Ascending aorta (tissue), 2 donors: ENCODE measurements at regions not wholly inside any gene's neighbourhood (a gene's known extent, or its start where the extent isn't known, plus 50 kb on each side); places are given as distances from the start of the nearest gene placed in this dataset.

Experiments
- DNase-seq, 2 donors: peaks; one replicate each; pipeline ENCODE4 v3.0.0-alpha.2; 2019; ENCODE audit warnings: low spot score in 2 of 2
- H3K27ac ChIP-seq, 2 donors: fragments of 200-600 bp; sonication (generic); one replicate each; pipeline ENCODE4 v1.5.1; 2016 to 2017; ENCODE audit warnings: mild to moderate bottlenecking in 1 of 2
- H3K27me3 ChIP-seq: fragments of 200-600 bp; sonication (generic); one replicate; pipeline ENCODE4 v1.5.1; 2017
- H3K36me3 ChIP-seq, 2 donors: fragments of 200-600 bp; sonication (generic); one replicate each; pipeline ENCODE4 v1.5.1; 2016
- H3K4me1 ChIP-seq, 2 donors: fragments of 200-600 bp; sonication (generic); one replicate each; pipeline ENCODE4 v1.5.1; 2016 to 2017; ENCODE audit warnings: mild to moderate bottlenecking in 1 of 2
- H3K4me3 ChIP-seq, 2 donors: fragments of 200-600 bp; sonication (generic); one replicate each; pipeline ENCODE4 v1.5.1; 2016 to 2017; ENCODE audit warnings: mild to moderate bottlenecking in 1 of 2
- H3K9me3 ChIP-seq, 2 donors: fragments of 200-600 bp; sonication (generic); one replicate each; pipeline ENCODE4 v1.5.1; 2016
- CTCF ChIP-seq, 3 experiments: fragments of 200-600 bp in 2 of 3; fragments of 450-650 bp in 1 of 3; sonication (generic) in 2 of 3; IDR thresholded peaks; one replicate each; pipeline ENCODE4 v1.5.1; 2016 to 2019; ENCODE audit warnings: antibody characterized with exemption in 3 of 3, mild to moderate bottlenecking in 1 of 3, moderate library complexity in 1 of 3
- intact Hi-C: fragments of 100-400 bp; cut with DNase I; formaldehyde crosslinking; loops from one replicate; pipeline ENCODE4 v1.15.1; 2023

GRCh38 chr2:173468266-173468793, 113.7 kb downstream of the CDCA7 start:
- no peak for TF ChIP-seq CTCF (IDR thresholded peaks at IDR 0.05)
- Histone ChIP-seq H3K27me3 (no peaks in the 10 kb centered on the region), H3K4me1 (no peaks in the 10 kb centered on the region), H3K9me3 (no peaks in the 10 kb centered on the region), H3K27ac (no peak overlapping the region), H3K4me3 (no peak overlapping the region), H3K36me3 (no peaks in the 10 kb centered on the region)
- intact Hi-C loops: no loop called here
- DNase-seq: no peak

DNA sequence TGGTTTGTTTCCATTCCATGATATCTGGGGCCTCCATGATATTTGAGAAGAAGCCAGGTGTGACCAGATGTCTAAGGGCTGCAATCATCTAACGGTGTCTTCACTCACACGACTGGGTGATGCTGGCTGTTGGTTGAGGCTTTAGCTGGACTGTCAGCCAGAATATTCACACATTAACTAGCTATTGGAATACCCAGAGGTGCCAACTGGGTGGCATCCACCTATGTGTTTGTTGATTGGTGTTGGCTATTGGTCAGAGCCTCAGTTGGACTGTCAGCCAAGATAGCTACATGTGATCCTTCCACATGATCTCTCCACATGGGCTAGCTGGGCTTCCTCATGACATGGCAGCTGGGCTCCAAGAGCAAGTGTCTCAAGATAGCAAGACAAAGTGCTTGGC, 117.4 kb downstream of the CDCA7 start:
- Histone ChIP-seq H3K9me3 (no peaks in the 10 kb centered on the region), H3K27ac (no peak overlapping the region), H3K36me3 (no peaks in the 10 kb centered on the region), H3K27me3 (no peaks in the 10 kb centered on the region), H3K4me1 (no peaks in the 10 kb centered on the region), H3K4me3 (no peak overlapping the region)
- intact Hi-C loops: no loop called here
- no peak for TF ChIP-seq CTCF (IDR thresholded peaks at IDR 0.05)
- DNase-seq: no peak

DNA sequence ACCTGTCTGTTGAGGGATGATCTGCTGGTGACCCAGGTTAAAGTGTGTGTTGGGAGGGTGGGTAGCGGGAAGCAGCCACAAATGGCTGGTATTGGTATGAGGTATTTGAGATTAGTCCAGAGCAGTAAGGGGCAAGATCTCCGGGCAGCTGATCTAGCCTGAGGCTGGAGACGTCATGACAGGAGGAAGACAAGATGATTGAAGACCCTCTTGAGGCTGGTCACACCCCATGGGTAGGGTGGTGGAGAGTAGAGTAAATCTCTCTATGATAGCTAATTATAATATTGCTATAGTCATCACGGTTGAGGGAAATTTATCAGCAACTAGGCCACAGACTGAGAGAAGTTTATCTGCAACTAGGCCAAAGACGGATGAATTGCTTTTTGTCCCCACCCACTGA, 128.5 kb downstream of the CDCA7 start:
- no peak for DNase-seq
- H3K4me3 ChIP-seq: no peak overlapping the region

GRCh38 chr2:173488861-173489260, 134.2 kb downstream of the CDCA7 start:
- no peaks in the 10 kb centered on the region for H3K4me1 ChIP-seq
- H3K27me3 ChIP-seq: no peaks in the 10 kb centered on the region
- no peak overlapping the region for H3K4me3 ChIP-seq
- TF ChIP-seq CTCF (IDR thresholded peaks at IDR 0.05): no peak
- H3K9me3 ChIP-seq: no peaks in the 10 kb centered on the region
- no peaks in the 10 kb centered on the region for H3K36me3 ChIP-seq
- intact Hi-C loops: no loop called here
- H3K27ac ChIP-seq: no peak overlapping the region
- DNase-seq: no peak

More for the DNA sequence above, 128.5 kb downstream of the CDCA7 start:
- intact Hi-C loops: no loop called here
- H3K27ac ChIP-seq: no peak overlapping the region
- no peak for TF ChIP-seq CTCF (IDR thresholded peaks at IDR 0.05)
- no peaks in the 10 kb centered on the region for H3K27me3 ChIP-seq
- H3K9me3 ChIP-seq: no peaks in the 10 kb centered on the region
- no peaks in the 10 kb centered on the region for H3K36me3 ChIP-seq
- no peaks in the 10 kb centered on the region for H3K4me1 ChIP-seq

- intact Hi-C loops: no loop called here
- no peaks in the 10 kb centered on the region for H3K9me3 ChIP-seq
- DNase-seq: no peak
- no peak for TF ChIP-seq CTCF (IDR thresholded peaks at IDR 0.05)
- no peaks in the 10 kb centered on the region for H3K4me1 ChIP-seq
- no peaks in the 10 kb centered on the region for H3K36me3 ChIP-seq
- no peak overlapping the region for H3K4me3 ChIP-seq
- no peak overlapping the region for H3K27ac ChIP-seq
- no peaks in the 10 kb centered on the region for H3K27me3 ChIP-seq
Observed at GRCh38 chr2:173491418-173491817, 136.7 kb downstream of the CDCA7 start.

- no peaks in the 10 kb centered on the region for H3K36me3 ChIP-seq
- TF ChIP-seq CTCF (IDR thresholded peaks at IDR 0.05): no peak
- H3K4me3 ChIP-seq: no peak overlapping the region
- no peak overlapping the region for H3K27ac ChIP-seq
- H3K27me3 ChIP-seq: no peaks in the 10 kb centered on the region
- intact Hi-C loops: no loop called here
- H3K9me3 ChIP-seq: no peaks in the 10 kb centered on the region
- H3K4me1 ChIP-seq: no peaks in the 10 kb centered on the region
- DNase-seq: no peak
Observed at GRCh38 chr2:173493874-173494273, 139.2 kb downstream of the CDCA7 start.
